Glutamatergic neuron (in vitro differentiated cells): ENCODE measurements at regions not wholly inside any gene's neighbourhood (a gene's known extent, or its start where the extent isn't known, plus 50 kb on each side); places are given as distances from the start of the nearest gene placed in this dataset.

Experiments used
- DNase-seq: peaks from one replicate; pipeline ENCODE4 v3.0.0; 2022
- H3K27ac Mint-ChIP-seq: one replicate; pipeline ENCODE4 v1.8.0; 2020; ENCODE audit warnings: mild to moderate bottlenecking, mixed read lengths, inconsistent platforms; ENCODE audit not compliant: unreplicated experiment
- H3K27me3 Mint-ChIP-seq: one replicate; pipeline ENCODE4 v1.8.0; 2020; ENCODE audit warnings: mild to moderate bottlenecking, moderate library complexity, mixed read lengths, inconsistent platforms; ENCODE audit not compliant: unreplicated experiment
- H3K36me3 Mint-ChIP-seq: one replicate; pipeline ENCODE4 v1.8.0; 2020; ENCODE audit warnings: mild to moderate bottlenecking, mixed read lengths, inconsistent platforms; ENCODE audit not compliant: unreplicated experiment
- H3K4me1 Mint-ChIP-seq: one replicate; pipeline ENCODE4 v1.8.0; 2020; ENCODE audit warnings: mild to moderate bottlenecking, low read depth, mixed read lengths, inconsistent platforms; ENCODE audit not compliant: unreplicated experiment
- H3K4me3 Mint-ChIP-seq: one replicate; pipeline ENCODE4 v1.8.0; 2020; ENCODE audit warnings: mild to moderate bottlenecking, mixed read lengths, inconsistent platforms; ENCODE audit not compliant: unreplicated experiment
- H3K9me3 Mint-ChIP-seq: one replicate; pipeline ENCODE4 v1.8.0; 2020; ENCODE audit warnings: mild to moderate bottlenecking, moderate library complexity, mixed read lengths, inconsistent platforms; ENCODE audit not compliant: unreplicated experiment
- CTCF ChIP-seq: fragments of 200-600 bp; sonication (generic); IDR thresholded peaks from one replicate; pipeline ENCODE4 v1.5.0; 2021; ENCODE audit not compliant: partially characterized antibody, unreplicated experiment

- no peak overlapping the region for H3K27ac Mint-ChIP-seq
- H3K9me3 Mint-ChIP-seq: peaks cover 1% of the 10 kb centered on the region
- H3K27me3 Mint-ChIP-seq: no peaks in the 10 kb centered on the region
- peaks cover 5% of the 10 kb centered on the region for H3K4me1 Mint-ChIP-seq
- no peak for TF ChIP-seq CTCF
- no peaks in the 10 kb centered on the region for H3K36me3 Mint-ChIP-seq
- DNase-seq: no peak
- H3K4me3 Mint-ChIP-seq: no peak overlapping the region
These were observed 881.4 kb upstream of the CHORDC1 start for GRCh38 chr11:91104237-91104636.

- no peaks in the 10 kb centered on the region for H3K36me3 Mint-ChIP-seq
- no peak overlapping the region for H3K27ac Mint-ChIP-seq
- H3K9me3 Mint-ChIP-seq: peaks cover under 1% of the 10 kb centered on the region
- peaks cover 5% of the 10 kb centered on the region for H3K4me1 Mint-ChIP-seq
- H3K27me3 Mint-ChIP-seq: no peaks in the 10 kb centered on the region
- DNase-seq: no peak
- TF ChIP-seq CTCF: no peak
- no peak overlapping the region for H3K4me3 Mint-ChIP-seq
These were observed 877.6 kb upstream of the CHORDC1 start for GRCh38 chr11:91100427-91100826.

GRCh38 chr11:91097083-91097482 lies 874.2 kb upstream of the CHORDC1 start:
- H3K9me3 Mint-ChIP-seq: no peaks in the 10 kb centered on the region
- H3K4me1 Mint-ChIP-seq: peaks cover 5% of the 10 kb centered on the region
- no peak overlapping the region for H3K4me3 Mint-ChIP-seq
- H3K36me3 Mint-ChIP-seq: no peaks in the 10 kb centered on the region
- no peak for TF ChIP-seq CTCF
- no peak overlapping the region for H3K27ac Mint-ChIP-seq
- no peak for DNase-seq
- no peaks in the 10 kb centered on the region for H3K27me3 Mint-ChIP-seq

GRCh38 chr11:91093141-91093540 lies 870.3 kb upstream of the CHORDC1 start:
- no peak for DNase-seq
- Mint-ChIP-seq H3K27me3 (no peaks in the 10 kb centered on the region), H3K4me1 (peaks cover under 1% of the 10 kb centered on the region), H3K4me3 (no peak overlapping the region), H3K27ac (no peak overlapping the region), H3K9me3 (no peaks in the 10 kb centered on the region), H3K36me3 (no peaks in the 10 kb centered on the region)
- TF ChIP-seq CTCF: no peak

GRCh38 chr11:91091563-91091962 lies 868.7 kb upstream of the CHORDC1 start:
- no peaks in the 10 kb centered on the region for H3K9me3 Mint-ChIP-seq
- H3K27me3 Mint-ChIP-seq: no peaks in the 10 kb centered on the region
- peaks cover 2% of the 10 kb centered on the region for H3K4me1 Mint-ChIP-seq
- no peak overlapping the region for H3K27ac Mint-ChIP-seq
- TF ChIP-seq CTCF: no peak
- H3K4me3 Mint-ChIP-seq: no peak overlapping the region
- H3K36me3 Mint-ChIP-seq: no peaks in the 10 kb centered on the region
- no peak for DNase-seq
